GM13976 (cell line): ENCODE measurements at regions not wholly inside any gene's neighbourhood (a gene's known extent, or its start where the extent isn't known, plus 50 kb on each side); places are given as distances from the start of the nearest gene placed in this dataset.

Experiments
- DNase-seq: peaks from one replicate; pipeline ENCODE4 v3.0.0; 2012; ENCODE audit warnings: low spot score
- CTCF ChIP-seq: IDR thresholded peaks from 2 replicates; pipeline ENCODE4 v1.5.1; 2012; ENCODE audit warnings: borderline replicate concordance, mild to moderate bottlenecking; ENCODE audit not compliant: insufficient read depth; ENCODE audit errors: extremely low read depth, missing control alignments, control extremely low read depth
- in situ Hi-C: fragments of 300-500 bp; cut with MboI; formaldehyde crosslinking; loops from one replicate; pipeline ENCODE4 v1.12.0; 2022; ENCODE audit warnings: low sequenced_read_pairs, mixed read lengths, inconsistent platforms; ENCODE audit not compliant: unreplicated experiment

GRCh38 chr14:38973083-38973700 lies 129.8 kb downstream of the SEC23A start:
- TF ChIP-seq CTCF: no peak
- DNase-seq: no peak
- in situ Hi-C loops: no loop called here

- no peak for TF ChIP-seq CTCF
- no peak for DNase-seq
- in situ Hi-C loops: no loop called here
Measured at GRCh38 chr14:38972511-38972910, 130.5 kb downstream of the SEC23A start.

- TF ChIP-seq CTCF: no peak
- in situ Hi-C loops: no loop called here
- DNase-seq: no peak
Measured at GRCh38 chr14:38971258-38971921, 131.6 kb downstream of the SEC23A start.

- in situ Hi-C loops: no loop called here
- no peak for DNase-seq
- TF ChIP-seq CTCF: no peak
Measured at GRCh38 chr14:38964630-38965029, 138.4 kb downstream of the SEC23A start.

- TF ChIP-seq CTCF: no peak
- in situ Hi-C loops: no loop called here
- DNase-seq: no peak
Measured at GRCh38 chr14:38960946-38961531, 142.0 kb downstream of the SEC23A start.

GRCh38 chr14:38959021-38959420 lies 144.0 kb downstream of the SEC23A start:
- DNase-seq: no peak
- in situ Hi-C loops: no loop called here
- TF ChIP-seq CTCF: no peak

GRCh38 chr14:38958589-38958988 lies 144.4 kb downstream of the SEC23A start:
- in situ Hi-C loops: no loop called here
- no peak for DNase-seq
- TF ChIP-seq CTCF: no peak
